ENCODE measurements at regions not wholly inside any gene's neighbourhood (a gene's known extent, or its start where the extent isn't known, plus 50 kb on each side); places are given as distances from the start of the nearest gene placed in this dataset.

GRCh38 chr4:119725688-119726330 is 97.2 kb upstream of the PDE5A start:
- TF ChIP-seq CTCF (conservative IDR thresholded peaks at IDR 0.05; ENCODE audit: low read length), result no peak
- TF ChIP-seq EZH2phosphoT487 (IDR thresholded peaks at IDR 0.05; ENCODE audit: borderline replicate concordance), result no peak
